Nephron (organoid): ENCODE measurements at regions not wholly inside any gene's neighbourhood (a gene's known extent, or its start where the extent isn't known, plus 50 kb on each side); places are given as distances from the start of the nearest gene placed in this dataset.
"Not testable (repeated sequence)": the region's sequence is repeated elsewhere in the genome, so short reads cannot be mapped to it uniquely, and the experiment has no call there.

ENCODE experiments used
- H3K27ac Mint-ChIP-seq, 3 experiments: 2 replicates each; pipeline ENCODE4 v1.8.0; 2020; ENCODE audit warnings: mixed read lengths in 3 of 3, mild to moderate bottlenecking in 2 of 3, moderate library complexity in 1 of 3
- H3K27me3 Mint-ChIP-seq: 2 replicates; pipeline ENCODE4 v1.8.0; 2021; ENCODE audit warnings: low read depth, mild to moderate bottlenecking, moderate library complexity, mixed read lengths
- H3K36me3 Mint-ChIP-seq: 2 replicates; pipeline ENCODE4 v1.8.0; 2020; ENCODE audit warnings: low read depth, mixed read lengths
- H3K4me1 Mint-ChIP-seq: 2 replicates; pipeline ENCODE4 v1.8.0; 2020; ENCODE audit warnings: mixed read lengths
- H3K4me3 Mint-ChIP-seq, 3 experiments: 2 replicates each; pipeline ENCODE4 v1.8.0; 2020; ENCODE audit warnings: mild to moderate bottlenecking in 3 of 3, mixed read lengths in 3 of 3, moderate library complexity in 2 of 3
- H3K9me3 Mint-ChIP-seq: 2 replicates; pipeline ENCODE4 v1.8.0; 2020; ENCODE audit warnings: mixed read lengths
- TF ChIP-seq, protein P1 (sequence below), 3 experiments: fragments of 200-600 bp; sonication (generic); IDR thresholded peaks; one replicate each; pipeline ENCODE4 v1.5.0; 2021; ENCODE audit warnings: antibody characterized with exemption in 3 of 3; ENCODE audit not compliant: unreplicated experiment in 3 of 3

DNA sequence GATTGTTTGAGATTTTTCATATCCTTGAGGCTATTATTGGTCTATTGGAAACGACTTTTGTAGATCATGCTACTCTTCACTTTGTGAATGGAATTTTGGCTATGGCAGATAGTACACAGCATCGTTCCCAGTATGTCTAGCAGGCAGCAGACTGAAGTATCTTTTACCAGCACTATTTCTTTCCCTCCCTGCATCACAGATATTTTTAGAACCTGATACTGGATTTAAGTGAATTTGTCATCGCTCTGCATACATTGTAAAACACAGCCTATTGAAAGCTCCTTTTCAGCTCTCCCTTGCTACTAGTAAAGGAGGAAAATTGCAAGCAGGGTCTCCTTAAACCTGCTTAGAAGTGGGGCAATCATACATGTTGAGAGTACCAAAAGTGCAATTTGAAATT is 133.6 kb downstream of the LUZP4 start:
- TF ChIP-seq, protein P1, sequence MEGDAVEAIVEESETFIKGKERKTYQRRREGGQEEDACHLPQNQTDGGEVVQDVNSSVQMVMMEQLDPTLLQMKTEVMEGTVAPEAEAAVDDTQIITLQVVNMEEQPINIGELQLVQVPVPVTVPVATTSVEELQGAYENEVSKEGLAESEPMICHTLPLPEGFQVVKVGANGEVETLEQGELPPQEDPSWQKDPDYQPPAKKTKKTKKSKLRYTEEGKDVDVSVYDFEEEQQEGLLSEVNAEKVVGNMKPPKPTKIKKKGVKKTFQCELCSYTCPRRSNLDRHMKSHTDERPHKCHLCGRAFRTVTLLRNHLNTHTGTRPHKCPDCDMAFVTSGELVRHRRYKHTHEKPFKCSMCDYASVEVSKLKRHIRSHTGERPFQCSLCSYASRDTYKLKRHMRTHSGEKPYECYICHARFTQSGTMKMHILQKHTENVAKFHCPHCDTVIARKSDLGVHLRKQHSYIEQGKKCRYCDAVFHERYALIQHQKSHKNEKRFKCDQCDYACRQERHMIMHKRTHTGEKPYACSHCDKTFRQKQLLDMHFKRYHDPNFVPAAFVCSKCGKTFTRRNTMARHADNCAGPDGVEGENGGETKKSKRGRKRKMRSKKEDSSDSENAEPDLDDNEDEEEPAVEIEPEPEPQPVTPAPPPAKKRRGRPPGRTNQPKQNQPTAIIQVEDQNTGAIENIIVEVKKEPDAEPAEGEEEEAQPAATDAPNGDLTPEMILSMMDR (IDR thresholded peaks at IDR 0.05; ENCODE audit: unreplicated experiment in 3 of 3) = no peak
- H3K4me1 Mint-ChIP-seq = peaks cover 29% of the 10 kb centered on the region
- H3K36me3 Mint-ChIP-seq = no peaks in the 10 kb centered on the region
- H3K9me3 Mint-ChIP-seq = peaks cover 8% of the 10 kb centered on the region
- H3K27me3 Mint-ChIP-seq = no peaks in the 10 kb centered on the region
- H3K27ac Mint-ChIP-seq = peak overlapping the region in 2 of 3 experiments; percentile 66 to 77
- no peak overlapping the region for H3K4me3 Mint-ChIP-seq

DNA sequence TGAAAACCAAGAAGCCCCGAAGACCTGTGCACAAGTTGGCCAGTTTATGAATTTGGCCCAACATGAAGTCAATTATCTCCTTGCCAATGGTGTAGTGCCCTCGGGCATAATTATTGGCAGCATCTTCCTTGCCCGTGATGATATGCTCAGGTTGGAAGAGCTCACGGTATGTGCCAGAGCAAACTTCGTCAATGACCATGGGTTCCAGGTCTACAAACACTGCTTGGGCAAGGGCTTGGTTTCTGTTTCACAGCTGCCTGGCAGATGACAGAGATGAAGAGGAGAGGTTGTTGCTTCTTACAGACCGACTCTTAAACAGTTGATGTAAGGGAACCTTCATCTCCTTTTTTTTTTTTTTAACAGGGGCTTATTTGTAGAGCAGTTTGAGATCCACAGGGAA is 135.6 kb upstream of the PLS3 start:
- H3K9me3 Mint-ChIP-seq = peaks cover 8% of the 10 kb centered on the region
- H3K36me3 Mint-ChIP-seq = no peaks in the 10 kb centered on the region
- no peak overlapping the region for H3K4me3 Mint-ChIP-seq
- H3K27me3 Mint-ChIP-seq = no peaks in the 10 kb centered on the region
- TF ChIP-seq, protein P1 (IDR thresholded peaks at IDR 0.05; ENCODE audit: unreplicated experiment in 3 of 3) = no peak
- peaks cover 16% of the 10 kb centered on the region for H3K4me1 Mint-ChIP-seq
- H3K27ac Mint-ChIP-seq = peak overlapping the region in 1 of 3 experiments; percentile 43

DNA sequence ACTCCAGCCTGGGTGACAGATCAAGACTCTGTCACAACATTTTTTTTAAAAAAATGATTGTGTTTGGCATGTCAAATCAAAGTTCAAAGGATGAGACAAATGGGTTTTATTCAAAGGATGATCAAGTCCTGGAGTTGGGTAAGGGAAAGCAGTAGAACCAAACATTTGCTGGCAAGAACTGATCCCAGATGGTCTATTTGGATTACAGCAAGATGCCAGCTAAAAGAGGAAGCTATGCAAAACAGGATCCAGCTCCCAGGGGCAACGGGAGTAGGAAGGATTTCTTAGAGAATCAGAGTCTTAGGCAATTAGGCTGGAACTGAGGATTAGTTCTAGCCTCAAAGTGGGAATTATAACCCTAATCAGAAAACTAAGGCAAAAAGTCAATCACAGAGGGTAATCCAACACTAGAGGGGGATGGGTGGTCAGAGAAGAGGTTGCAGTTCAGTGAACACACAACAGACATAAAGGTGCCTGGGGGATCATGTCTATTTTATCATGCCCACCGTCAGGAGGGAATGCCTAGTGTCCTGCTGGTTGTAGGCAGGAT is 133.0 kb upstream of the PLS3 start:
- peak overlapping the region in 1 of 3 experiments; percentile 10 for H3K27ac Mint-ChIP-seq
- H3K9me3 Mint-ChIP-seq = peaks cover 8% of the 10 kb centered on the region
- no peaks in the 10 kb centered on the region for H3K36me3 Mint-ChIP-seq
- TF ChIP-seq, protein P1 (IDR thresholded peaks at IDR 0.05; ENCODE audit: unreplicated experiment in 3 of 3) = no peak
- no peaks in the 10 kb centered on the region for H3K27me3 Mint-ChIP-seq
- no peak overlapping the region for H3K4me3 Mint-ChIP-seq
- H3K4me1 Mint-ChIP-seq = peaks cover 12% of the 10 kb centered on the region

DNA sequence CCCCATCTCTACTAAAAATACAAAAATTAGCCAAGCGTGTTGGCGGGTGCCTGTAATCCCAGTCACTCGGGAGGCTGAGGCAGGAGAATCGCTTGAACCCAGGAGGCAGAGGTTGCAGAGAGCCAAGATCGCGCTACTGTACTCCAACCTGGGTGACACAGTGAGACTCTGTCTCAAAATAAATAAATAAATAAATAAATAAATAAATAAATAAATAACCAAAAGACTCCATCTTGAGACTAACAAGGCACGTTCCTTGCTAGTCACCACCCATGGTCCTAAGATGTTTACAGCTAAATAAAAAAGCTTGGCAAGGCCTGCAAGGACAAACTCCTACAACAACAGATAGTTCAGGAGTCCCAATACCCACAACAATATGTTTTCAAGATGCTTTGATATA is 126.1 kb upstream of the PLS3 start:
- not testable (repeated sequence) for H3K36me3 Mint-ChIP-seq, H3K9me3 Mint-ChIP-seq, H3K4me3 Mint-ChIP-seq, H3K27me3 Mint-ChIP-seq
- Mint-ChIP-seq H3K4me1 (peaks cover 18% of the 10 kb centered on the region), H3K27ac (peak overlapping the region in 1 of 3 experiments; percentile 58)

DNA sequence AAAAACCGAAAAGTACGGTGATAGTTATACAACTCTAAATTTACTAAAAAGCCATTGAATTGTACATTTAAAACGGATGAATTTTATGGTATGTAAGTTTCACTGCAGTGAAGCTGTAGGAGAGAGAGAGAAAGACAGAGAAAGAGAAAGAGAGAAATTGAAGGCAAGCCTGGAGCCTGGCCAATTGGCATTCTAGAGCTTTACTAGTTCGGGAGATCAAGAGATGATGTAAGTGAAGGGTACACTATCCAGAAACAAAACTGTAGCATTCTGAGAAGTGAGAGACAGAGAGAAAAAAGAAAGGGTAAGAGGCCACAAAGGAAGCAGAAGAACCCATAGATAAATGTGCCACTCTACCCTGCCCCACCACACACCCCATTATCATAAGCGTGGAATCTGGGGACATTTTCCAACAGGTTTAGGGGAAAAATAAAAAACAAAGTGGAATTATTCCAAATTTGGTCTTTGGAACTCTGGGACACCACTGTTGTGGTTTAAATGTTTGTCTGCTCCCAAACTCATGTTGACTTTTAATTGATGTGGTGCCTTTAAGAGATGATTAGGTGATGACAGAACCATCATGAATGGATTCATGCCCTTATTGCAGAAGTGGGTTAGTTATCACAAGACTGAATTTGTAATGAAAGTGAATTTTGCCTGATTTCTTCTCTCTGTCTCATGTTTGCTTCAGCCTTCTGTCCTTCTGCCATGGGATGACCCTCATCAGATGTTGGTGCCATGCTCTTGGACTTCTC is 123.0 kb upstream of the PLS3 start:
- Mint-ChIP-seq H3K27ac (peak overlapping the region in 2 of 3 experiments; percentile 63 to 71), H3K9me3 (peaks cover 7% of the 10 kb centered on the region), H3K27me3 (no peaks in the 10 kb centered on the region), H3K36me3 (no peaks in the 10 kb centered on the region), H3K4me3 (no peak overlapping the region), H3K4me1 (peaks cover 29% of the 10 kb centered on the region)
- TF ChIP-seq, protein P1 (IDR thresholded peaks at IDR 0.05; ENCODE audit: unreplicated experiment in 3 of 3) = no peak

DNA sequence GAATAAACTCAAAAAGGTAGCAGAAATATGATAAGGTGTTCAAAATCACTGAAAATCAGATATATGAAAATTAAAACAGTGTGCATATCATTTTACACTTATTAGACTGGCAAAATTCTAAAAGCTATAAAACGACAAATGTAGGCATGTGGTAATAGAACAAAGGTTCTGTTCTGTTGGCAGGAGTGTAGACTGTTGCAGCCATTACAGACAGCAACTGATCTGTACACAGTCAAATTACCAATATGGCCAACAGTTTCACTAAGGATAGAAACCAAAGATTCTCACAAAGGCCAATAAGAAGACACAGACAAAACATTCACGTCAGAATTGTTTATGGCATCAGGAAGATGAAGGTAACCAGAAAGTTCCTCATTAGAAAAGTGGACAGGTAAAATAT is 112.8 kb upstream of the PLS3 start:
- Mint-ChIP-seq H3K4me3 (no peak overlapping the region), H3K27ac (peak overlapping the region in 2 of 3 experiments; percentile 8 to 20), H3K4me1 (peaks cover 46% of the 10 kb centered on the region), H3K27me3 (no peaks in the 10 kb centered on the region), H3K9me3 (no peaks in the 10 kb centered on the region), H3K36me3 (no peaks in the 10 kb centered on the region)
- TF ChIP-seq, protein P1 (IDR thresholded peaks at IDR 0.05; ENCODE audit: unreplicated experiment in 3 of 3) = no peak
